Heart left ventricle (tissue), 13 donors: ENCODE measurements at regions not wholly inside any gene's neighbourhood (a gene's known extent, or its start where the extent isn't known, plus 50 kb on each side); places are given as distances from the start of the nearest gene placed in this dataset.

ENCODE experiments used
- POLR2A ChIP-seq, 2 donors: fragments of 450-650 bp; IDR thresholded peaks; one replicate each; pipeline ENCODE4 v1.6.1; 2017; ENCODE audit warnings: antibody characterized with exemption in 2 of 2, mild to moderate bottlenecking in 2 of 2, moderate library complexity in 2 of 2
- TF ChIP-seq, protein P1 (sequence below), 12 donors: fragments of 200-600 bp; sonication (generic) in 4 of 12; IDR thresholded peaks; one replicate each; pipeline versions ENCODE4 v1.5.0 to v1.8.0; 2018 to 2022; ENCODE audit warnings: antibody characterized with exemption in 12 of 12, mild to moderate bottlenecking in 5 of 12
- donor health status: ischemic (EF 13 %, LVEDD 7.1; RV severe dilation, severe dysfunction).
- donor health status: DM: no; HTN: yes; CAD: no.
- donor health status: DM: no; HTN: no; CAD: no.
- donor health status: ischemic (EF 25% LVEDD 6.9; RV normal size, moderate dysfunction).
- donor health status: ischemic (EF 25% LVEDD 5.7; RV mildly dilated, moderate dysfunction).
- donor health status: ischemic (EF 35%, LVEDD 5.7; RV mildly dilated, moderate dysfunction).
- donor health status: nonischemic (EF 11% LVEDD 7.7; RV severe dilation, severe dysfunction).
- donor health status: DM: yes; HTN: yes; CAD: no.
- donor health status: PGD.
- donor health status: ischemic (EF 29% LVEDD 5.4; RV normal size, mild dysfunction).
- donor health status: nonischemic (EF 23%, LVEDD 6.1; RV moderate dilation, normal function).

DNA sequence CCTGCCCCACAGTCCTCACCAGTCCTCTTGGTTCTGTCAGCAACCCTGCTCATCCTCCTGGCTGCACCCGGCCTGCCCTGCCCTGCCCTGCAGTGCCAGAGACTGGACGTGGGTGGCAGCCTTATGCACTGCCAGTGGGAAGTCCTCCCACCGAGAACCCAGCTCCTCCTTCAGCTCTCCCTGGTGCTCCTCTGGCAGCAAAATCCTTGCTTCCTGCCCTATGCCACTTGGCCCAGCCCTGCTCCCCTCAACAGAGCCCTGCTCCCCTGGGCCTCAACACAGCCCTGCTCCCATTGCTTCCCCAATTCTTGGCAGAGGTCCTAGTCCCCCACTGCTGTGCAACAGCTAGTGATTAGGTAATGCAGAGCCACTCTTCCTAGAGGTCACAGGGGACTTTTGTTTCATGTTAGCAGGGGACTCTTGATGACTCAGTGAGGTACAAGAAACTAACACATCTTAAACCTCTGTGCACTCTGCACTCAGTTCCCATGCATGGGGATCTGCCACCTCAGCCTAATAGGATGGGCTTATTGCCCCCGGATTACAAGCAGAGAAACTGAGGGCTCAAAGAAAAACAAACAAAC lies 58.0 kb upstream of the EDAR start:
- TF ChIP-seq, protein P1, sequence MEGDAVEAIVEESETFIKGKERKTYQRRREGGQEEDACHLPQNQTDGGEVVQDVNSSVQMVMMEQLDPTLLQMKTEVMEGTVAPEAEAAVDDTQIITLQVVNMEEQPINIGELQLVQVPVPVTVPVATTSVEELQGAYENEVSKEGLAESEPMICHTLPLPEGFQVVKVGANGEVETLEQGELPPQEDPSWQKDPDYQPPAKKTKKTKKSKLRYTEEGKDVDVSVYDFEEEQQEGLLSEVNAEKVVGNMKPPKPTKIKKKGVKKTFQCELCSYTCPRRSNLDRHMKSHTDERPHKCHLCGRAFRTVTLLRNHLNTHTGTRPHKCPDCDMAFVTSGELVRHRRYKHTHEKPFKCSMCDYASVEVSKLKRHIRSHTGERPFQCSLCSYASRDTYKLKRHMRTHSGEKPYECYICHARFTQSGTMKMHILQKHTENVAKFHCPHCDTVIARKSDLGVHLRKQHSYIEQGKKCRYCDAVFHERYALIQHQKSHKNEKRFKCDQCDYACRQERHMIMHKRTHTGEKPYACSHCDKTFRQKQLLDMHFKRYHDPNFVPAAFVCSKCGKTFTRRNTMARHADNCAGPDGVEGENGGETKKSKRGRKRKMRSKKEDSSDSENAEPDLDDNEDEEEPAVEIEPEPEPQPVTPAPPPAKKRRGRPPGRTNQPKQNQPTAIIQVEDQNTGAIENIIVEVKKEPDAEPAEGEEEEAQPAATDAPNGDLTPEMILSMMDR (IDR thresholded peaks at IDR 0.05) = no peak
- no peak for TF ChIP-seq POLR2A (IDR thresholded peaks at IDR 0.05)
